OCI-LY1 (cell line): ENCODE measurements at regions not wholly inside any gene's neighbourhood (a gene's known extent, or its start where the extent isn't known, plus 50 kb on each side); places are given as distances from the start of the nearest gene placed in this dataset.

Experiments
- H2AFZ ChIP-seq: fragments of 200-600 bp; sonication (generic), shearing (Covaris generic); 2 replicates; pipeline ENCODE4 v1.6.0; 2014; ENCODE audit warnings: antibody characterized with exemption, mild to moderate bottlenecking, low read length
- H3F3A ChIP-seq: fragments of 200-600 bp; sonication (generic), shearing (Covaris generic); 2 replicates; pipeline ENCODE4 v1.6.0; 2014; ENCODE audit warnings: mild to moderate bottlenecking, antibody characterized with exemption, low read length, moderate library complexity; ENCODE audit not compliant: insufficient read depth
- H3K27ac ChIP-seq: fragments of 200-600 bp; sonication (generic); 2 replicates; pipeline ENCODE4 v1.5.1; 2014; ENCODE audit warnings: low read length, mixed run types, mild to moderate bottlenecking, low read depth; ENCODE audit not compliant: poor library complexity, severe bottlenecking
- H3K27me3 ChIP-seq: fragments of 200-600 bp; sonication (generic); 2 replicates; pipeline ENCODE4 v1.6.0; 2014; ENCODE audit warnings: antibody characterized with exemption, mild to moderate bottlenecking, low read length, moderate library complexity; ENCODE audit not compliant: insufficient read depth
- H3K36me3 ChIP-seq: fragments of 200-600 bp; sonication (generic); 2 replicates; pipeline ENCODE4 v1.6.1; 2014; ENCODE audit warnings: mild to moderate bottlenecking, antibody characterized with exemption, low read length, moderate library complexity, mixed read lengths; ENCODE audit not compliant: insufficient read depth
- H3K4me1 ChIP-seq: fragments of 200-600 bp; sonication (generic); 2 replicates; pipeline ENCODE4 v1.5.1; 2014; ENCODE audit warnings: mild to moderate bottlenecking, low read length, moderate library complexity; ENCODE audit not compliant: insufficient read depth, severe bottlenecking
- H3K4me2 ChIP-seq: fragments of 200-600 bp; sonication (generic), shearing (Covaris generic); 2 replicates; pipeline ENCODE4 v1.6.1; 2014; ENCODE audit warnings: low read length
- H3K4me3 ChIP-seq: fragments of 200-600 bp; sonication (generic); 2 replicates; pipeline ENCODE4 v1.5.1; 2014; ENCODE audit warnings: low read length, low read depth, mild to moderate bottlenecking, mixed read lengths; ENCODE audit not compliant: poor library complexity, severe bottlenecking
- H3K79me2 ChIP-seq: fragments of 200-600 bp; shearing (Covaris generic); 2 replicates; pipeline ENCODE4 v1.6.1; 2016; ENCODE audit warnings: mixed run types, low read length, mixed read lengths; ENCODE audit not compliant: insufficient read depth
- H3K9ac ChIP-seq: fragments of 200-600 bp; sonication (generic), shearing (Covaris generic); 2 replicates; pipeline ENCODE4 v1.6.1; 2014; ENCODE audit warnings: mild to moderate bottlenecking, low read length, mixed read lengths
- H3K9me2 ChIP-seq: fragments of 200-600 bp; sonication (generic), shearing (Covaris generic); 2 replicates; pipeline ENCODE4 v1.6.1; 2014; ENCODE audit warnings: low read depth, mild to moderate bottlenecking, low read length, mixed read lengths
- H3K9me3 ChIP-seq: fragments of 200-600 bp; shearing (Covaris generic); 2 replicates; pipeline ENCODE4 v1.6.1; 2014; ENCODE audit warnings: low read length, mixed read lengths
- H4K20me1 ChIP-seq: fragments of 200-600 bp; sonication (generic), shearing (Covaris generic); 2 replicates; pipeline ENCODE4 v1.6.0; 2016; ENCODE audit warnings: mild to moderate bottlenecking, low read length; ENCODE audit not compliant: insufficient read depth
- CTCF ChIP-seq: fragments of 200-600 bp; sonication (generic), shearing (Covaris generic); IDR thresholded peaks from 2 replicates; pipeline ENCODE4 v1.5.1; 2017; ENCODE audit warnings: mild to moderate bottlenecking, antibody characterized with exemption, low read length, moderate library complexity, mixed read lengths
- EZH2 ChIP-seq: fragments of 200-600 bp; sonication (generic), shearing (Covaris generic); IDR thresholded peaks from 2 replicates; pipeline ENCODE4 v1.8.0; 2017; ENCODE audit warnings: borderline replicate concordance, mixed run types, mild to moderate bottlenecking, antibody characterized with exemption, low read length, moderate library complexity, mixed read lengths

GRCh38 chr19:31085125-31085524 lies 264.1 kb downstream of the TSHZ3 start:
- no peaks in the 10 kb centered on the region for H3K4me1 ChIP-seq
- TF ChIP-seq EZH2 (no peak), CTCF (no peak)
- H2AFZ ChIP-seq: no peak overlapping the region
- H3K4me3 ChIP-seq: no peak overlapping the region
- H3K9me3 ChIP-seq: no peaks in the 10 kb centered on the region
- H3K4me2 ChIP-seq: no peak overlapping the region
- H3F3A ChIP-seq: no peaks in the 10 kb centered on the region
- H3K79me2 ChIP-seq: no peaks in the 10 kb centered on the region
- H3K9ac ChIP-seq: no peak overlapping the region
- no peaks in the 10 kb centered on the region for H3K9me2 ChIP-seq
- H4K20me1 ChIP-seq: no peaks in the 10 kb centered on the region
- H3K36me3 ChIP-seq: no peaks in the 10 kb centered on the region
- H3K27me3 ChIP-seq: no peaks in the 10 kb centered on the region
- H3K27ac ChIP-seq: no peak overlapping the region

GRCh38 chr19:31083105-31083504 lies 266.1 kb downstream of the TSHZ3 start:
- H3K9me3 ChIP-seq: no peaks in the 10 kb centered on the region
- H3K27me3 ChIP-seq: no peaks in the 10 kb centered on the region
- no peaks in the 10 kb centered on the region for H4K20me1 ChIP-seq
- H3K9ac ChIP-seq: no peak overlapping the region
- no peaks in the 10 kb centered on the region for H3K79me2 ChIP-seq
- H3F3A ChIP-seq: no peaks in the 10 kb centered on the region
- TF ChIP-seq EZH2 (no peak), CTCF (no peak)
- H3K4me2 ChIP-seq: no peak overlapping the region
- no peaks in the 10 kb centered on the region for H3K36me3 ChIP-seq
- no peaks in the 10 kb centered on the region for H3K4me1 ChIP-seq
- no peak overlapping the region for H2AFZ ChIP-seq
- no peaks in the 10 kb centered on the region for H3K9me2 ChIP-seq
- no peak overlapping the region for H3K27ac ChIP-seq
- no peak overlapping the region for H3K4me3 ChIP-seq

GRCh38 chr19:31075146-31075655 lies 274.0 kb downstream of the TSHZ3 start:
- no peaks in the 10 kb centered on the region for H3F3A ChIP-seq
- H3K4me3 ChIP-seq: no peak overlapping the region
- TF ChIP-seq CTCF: no peak
- no peak for TF ChIP-seq EZH2
- H3K9ac ChIP-seq: no peak overlapping the region
- no peaks in the 10 kb centered on the region for H3K79me2 ChIP-seq
- no peaks in the 10 kb centered on the region for H3K4me1 ChIP-seq
- no peaks in the 10 kb centered on the region for H4K20me1 ChIP-seq
- H3K9me3 ChIP-seq: no peaks in the 10 kb centered on the region
- no peak overlapping the region for H3K27ac ChIP-seq
- no peaks in the 10 kb centered on the region for H3K36me3 ChIP-seq
- no peak overlapping the region for H3K4me2 ChIP-seq
- H3K27me3 ChIP-seq: no peaks in the 10 kb centered on the region
- H2AFZ ChIP-seq: no peak overlapping the region
- H3K9me2 ChIP-seq: no peaks in the 10 kb centered on the region
